ENCODE measurements at regions not wholly inside any gene's neighbourhood (a gene's known extent, or its start where the extent isn't known, plus 50 kb on each side); places are given as distances from the start of the nearest gene placed in this dataset.

DNA sequence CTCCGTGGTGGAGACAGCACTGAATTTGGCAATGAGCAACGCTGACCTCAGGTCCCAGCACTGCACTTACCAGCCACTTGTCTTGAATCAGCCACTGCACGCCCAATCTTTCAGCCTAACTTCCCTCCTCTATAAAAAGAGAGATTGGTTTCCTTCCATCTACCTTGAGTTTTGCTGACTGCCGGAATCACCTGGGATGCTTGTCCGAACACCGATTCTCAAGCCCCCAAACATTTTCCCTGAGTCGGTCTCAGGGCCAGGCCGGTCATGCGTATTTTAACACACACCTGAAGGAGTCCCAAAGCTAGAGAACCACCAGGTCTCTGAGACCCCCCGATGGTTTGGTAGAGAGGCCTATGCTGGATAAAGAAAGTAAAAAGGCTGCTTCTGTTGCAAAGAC lies 131.5 kb downstream of the SPATA19 start:
- TF ChIP-seq POLR2A (IDR thresholded peaks at IDR 0.05; ENCODE audit: low read depth) = no peak
- TF ChIP-seq, protein P1, sequence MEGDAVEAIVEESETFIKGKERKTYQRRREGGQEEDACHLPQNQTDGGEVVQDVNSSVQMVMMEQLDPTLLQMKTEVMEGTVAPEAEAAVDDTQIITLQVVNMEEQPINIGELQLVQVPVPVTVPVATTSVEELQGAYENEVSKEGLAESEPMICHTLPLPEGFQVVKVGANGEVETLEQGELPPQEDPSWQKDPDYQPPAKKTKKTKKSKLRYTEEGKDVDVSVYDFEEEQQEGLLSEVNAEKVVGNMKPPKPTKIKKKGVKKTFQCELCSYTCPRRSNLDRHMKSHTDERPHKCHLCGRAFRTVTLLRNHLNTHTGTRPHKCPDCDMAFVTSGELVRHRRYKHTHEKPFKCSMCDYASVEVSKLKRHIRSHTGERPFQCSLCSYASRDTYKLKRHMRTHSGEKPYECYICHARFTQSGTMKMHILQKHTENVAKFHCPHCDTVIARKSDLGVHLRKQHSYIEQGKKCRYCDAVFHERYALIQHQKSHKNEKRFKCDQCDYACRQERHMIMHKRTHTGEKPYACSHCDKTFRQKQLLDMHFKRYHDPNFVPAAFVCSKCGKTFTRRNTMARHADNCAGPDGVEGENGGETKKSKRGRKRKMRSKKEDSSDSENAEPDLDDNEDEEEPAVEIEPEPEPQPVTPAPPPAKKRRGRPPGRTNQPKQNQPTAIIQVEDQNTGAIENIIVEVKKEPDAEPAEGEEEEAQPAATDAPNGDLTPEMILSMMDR (IDR thresholded peaks at IDR 0.05) = no peak
- TF ChIP-seq EP300 (IDR thresholded peaks at IDR 0.05) = no peak

Measured in esophagus muscularis mucosa (tissue), 4 donors.